Activated CD4-positive, alpha-beta T cell treated with anti-CD3 and anti-CD28 coated beads for 4 hours (primary cell): ENCODE measurements at regions not wholly inside any gene's neighbourhood (a gene's known extent, or its start where the extent isn't known, plus 50 kb on each side); places are given as distances from the start of the nearest gene placed in this dataset.

Experiments used
- DNase-seq, 2 donors: peaks; one replicate each; pipeline ENCODE4 v3.0.0-alpha.2; 2020

GRCh38 chr14:97840159-97840558 is 1043.0 kb downstream of the VRK1 start:
- DNase-seq: no peak

GRCh38 chr14:97841762-97842161 is 1044.6 kb downstream of the VRK1 start:
- DNase-seq: no peak

- DNase-seq: no peak
These were observed 1045.9 kb downstream of the VRK1 start for GRCh38 chr14:97843066-97843465.

- no peak for DNase-seq
These were observed 1046.9 kb downstream of the VRK1 start for GRCh38 chr14:97844042-97844441.

GRCh38 chr14:97846156-97846555 is 1049.0 kb downstream of the VRK1 start:
- no peak for DNase-seq

GRCh38 chr14:97848317-97848980 is 1051.3 kb downstream of the VRK1 start:
- DNase-seq: no peak

GRCh38 chr14:97850466-97850865 is 1053.3 kb downstream of the VRK1 start:
- no peak for DNase-seq

GRCh38 chr14:97850886-97851285 is 1053.7 kb downstream of the VRK1 start:
- no peak for DNase-seq

GRCh38 chr14:97851428-97851995 is 1054.3 kb downstream of the VRK1 start:
- no peak for DNase-seq

- DNase-seq: no peak
These were observed 1057.7 kb downstream of the VRK1 start for GRCh38 chr14:97854918-97855317.

GRCh38 chr14:97866195-97866594 is 1069.0 kb downstream of the VRK1 start:
- DNase-seq: no peak

- no peak for DNase-seq
These were observed 1069.5 kb downstream of the VRK1 start for GRCh38 chr14:97866664-97867063.

GRCh38 chr14:97873291-97873690 is 1076.1 kb downstream of the VRK1 start:
- no peak for DNase-seq

GRCh38 chr14:97874394-97874793 is 1077.2 kb downstream of the VRK1 start:
- no peak for DNase-seq

- DNase-seq: no peak
These were observed 1081.0 kb downstream of the VRK1 start for GRCh38 chr14:97878206-97878605.

- DNase-seq: peak; percentile 3 to 20
These were observed 1081.5 kb downstream of the VRK1 start for GRCh38 chr14:97878727-97879126.

- DNase-seq: no peak
These were observed 1090.5 kb downstream of the VRK1 start for GRCh38 chr14:97887690-97888089.

GRCh38 chr14:97888331-97888730 is 1091.1 kb downstream of the VRK1 start:
- DNase-seq: no peak

- no peak for DNase-seq
These were observed 1094.3 kb downstream of the VRK1 start for GRCh38 chr14:97891515-97891914.

- no peak for DNase-seq
These were observed 1097.4 kb downstream of the VRK1 start for GRCh38 chr14:97894552-97894951.

GRCh38 chr14:97900196-97900854 is 1103.1 kb downstream of the VRK1 start:
- no peak for DNase-seq

- no peak for DNase-seq
These were observed 1105.4 kb downstream of the VRK1 start for GRCh38 chr14:97902630-97903029.

- no peak for DNase-seq
These were observed 1106.6 kb downstream of the VRK1 start for GRCh38 chr14:97903821-97904220.

- DNase-seq: no peak
These were observed 1115.0 kb downstream of the VRK1 start for GRCh38 chr14:97912217-97912616.

- DNase-seq: no peak
These were observed 1118.9 kb downstream of the VRK1 start for GRCh38 chr14:97916100-97916499.
